OCI-LY7 (cell line): ENCODE measurements at regions not wholly inside any gene's neighbourhood (a gene's known extent, or its start where the extent isn't known, plus 50 kb on each side); places are given as distances from the start of the nearest gene placed in this dataset.

Experiments
- CTCF ChIP-seq: fragments of 200-600 bp; sonication (generic); conservative IDR thresholded peaks from 2 replicates; pipeline ENCODE4 v1.5.1; 2014; ENCODE audit warnings: mild to moderate bottlenecking, antibody characterized with exemption, low read length, moderate library complexity, mixed read lengths
- EZH2phosphoT487 ChIP-seq: fragments of 200-600 bp; sonication (generic); IDR thresholded peaks from 2 replicates; pipeline ENCODE4 v1.6.1; 2018; ENCODE audit warnings: low read depth, borderline replicate concordance, mild to moderate bottlenecking, mixed run types, antibody characterized with exemption, low read length, moderate library complexity, mixed read lengths

- TF ChIP-seq CTCF, result no peak
- no peak for TF ChIP-seq EZH2phosphoT487
These were observed 137.6 kb upstream of the TBL1X start for GRCh38 chrX:9327086-9327746.
